ENCODE measurements at regions not wholly inside any gene's neighbourhood (a gene's known extent, or its start where the extent isn't known, plus 50 kb on each side); places are given as distances from the start of the nearest gene placed in this dataset.

DNA sequence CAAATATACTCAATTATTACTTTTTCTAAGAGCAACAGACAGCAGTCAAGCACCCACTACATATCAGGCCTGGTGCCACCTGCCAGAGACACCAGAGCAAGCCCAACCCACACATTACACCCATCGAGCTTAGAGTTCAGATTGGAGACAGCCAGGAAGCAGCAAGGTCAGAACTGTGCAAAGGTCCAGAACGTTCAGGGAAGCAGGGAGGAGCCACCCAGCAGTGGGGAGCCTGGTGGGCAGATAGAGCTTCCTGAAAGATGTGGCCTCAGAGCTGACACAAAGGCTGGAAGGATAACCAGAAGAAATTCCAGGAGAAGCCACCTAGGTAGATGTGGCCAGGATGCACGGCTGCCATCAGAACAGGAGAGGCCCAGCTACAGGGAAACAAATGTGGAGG lies 440.5 kb upstream of the ID2 start:
- Histone ChIP-seq H3K36me3 (ENCODE audit: low read depth) (no peaks in the 10 kb centered on the region), H3K4me3 (no peak overlapping the region), H3K4me1 (ENCODE audit: low read depth) (peaks cover 10% of the 10 kb centered on the region), H3K9me3 (no peaks in the 10 kb centered on the region)
- DNase-seq, result peak in 2 of 3 donors; percentile 37 to 46
- intact Hi-C loops (cut with DNase I, micrococcal nuclease), result no loop called here
- ATAC-seq, result peak; percentile 72
- TF ChIP-seq, protein P1, sequence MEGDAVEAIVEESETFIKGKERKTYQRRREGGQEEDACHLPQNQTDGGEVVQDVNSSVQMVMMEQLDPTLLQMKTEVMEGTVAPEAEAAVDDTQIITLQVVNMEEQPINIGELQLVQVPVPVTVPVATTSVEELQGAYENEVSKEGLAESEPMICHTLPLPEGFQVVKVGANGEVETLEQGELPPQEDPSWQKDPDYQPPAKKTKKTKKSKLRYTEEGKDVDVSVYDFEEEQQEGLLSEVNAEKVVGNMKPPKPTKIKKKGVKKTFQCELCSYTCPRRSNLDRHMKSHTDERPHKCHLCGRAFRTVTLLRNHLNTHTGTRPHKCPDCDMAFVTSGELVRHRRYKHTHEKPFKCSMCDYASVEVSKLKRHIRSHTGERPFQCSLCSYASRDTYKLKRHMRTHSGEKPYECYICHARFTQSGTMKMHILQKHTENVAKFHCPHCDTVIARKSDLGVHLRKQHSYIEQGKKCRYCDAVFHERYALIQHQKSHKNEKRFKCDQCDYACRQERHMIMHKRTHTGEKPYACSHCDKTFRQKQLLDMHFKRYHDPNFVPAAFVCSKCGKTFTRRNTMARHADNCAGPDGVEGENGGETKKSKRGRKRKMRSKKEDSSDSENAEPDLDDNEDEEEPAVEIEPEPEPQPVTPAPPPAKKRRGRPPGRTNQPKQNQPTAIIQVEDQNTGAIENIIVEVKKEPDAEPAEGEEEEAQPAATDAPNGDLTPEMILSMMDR (IDR thresholded peaks at IDR 0.05), result no peak

DNA sequence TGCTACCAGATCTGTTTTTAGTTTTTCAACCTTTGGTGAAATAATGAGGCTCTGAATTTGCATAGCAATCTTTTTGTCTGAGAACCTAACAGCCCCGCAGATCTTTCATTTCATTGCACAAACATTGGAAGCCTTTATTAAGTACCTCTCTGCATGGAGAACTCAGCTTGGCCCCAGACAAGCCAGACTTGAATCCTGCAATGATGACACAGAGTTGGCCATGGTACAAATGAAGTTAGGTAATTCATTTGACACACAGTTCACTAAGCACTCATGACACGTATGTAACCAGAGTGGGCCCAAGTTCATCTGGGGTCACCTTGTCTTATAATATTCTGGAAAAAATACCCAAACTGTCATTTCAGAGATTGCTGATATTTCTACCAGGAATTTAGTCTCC lies 439.1 kb upstream of the ID2 start:
- no peaks in the 10 kb centered on the region for H3K36me3 ChIP-seq (ENCODE audit: low read depth)
- no peaks in the 10 kb centered on the region for H3K9me3 ChIP-seq
- no peak for ATAC-seq
- H3K4me3 ChIP-seq, result no peak overlapping the region
- H3K4me1 ChIP-seq (ENCODE audit: low read depth), result peaks cover 10% of the 10 kb centered on the region
- TF ChIP-seq, protein P1 (IDR thresholded peaks at IDR 0.05), result no peak
- no peak for DNase-seq
- intact Hi-C loops (cut with DNase I, micrococcal nuclease), result no loop called here

DNA sequence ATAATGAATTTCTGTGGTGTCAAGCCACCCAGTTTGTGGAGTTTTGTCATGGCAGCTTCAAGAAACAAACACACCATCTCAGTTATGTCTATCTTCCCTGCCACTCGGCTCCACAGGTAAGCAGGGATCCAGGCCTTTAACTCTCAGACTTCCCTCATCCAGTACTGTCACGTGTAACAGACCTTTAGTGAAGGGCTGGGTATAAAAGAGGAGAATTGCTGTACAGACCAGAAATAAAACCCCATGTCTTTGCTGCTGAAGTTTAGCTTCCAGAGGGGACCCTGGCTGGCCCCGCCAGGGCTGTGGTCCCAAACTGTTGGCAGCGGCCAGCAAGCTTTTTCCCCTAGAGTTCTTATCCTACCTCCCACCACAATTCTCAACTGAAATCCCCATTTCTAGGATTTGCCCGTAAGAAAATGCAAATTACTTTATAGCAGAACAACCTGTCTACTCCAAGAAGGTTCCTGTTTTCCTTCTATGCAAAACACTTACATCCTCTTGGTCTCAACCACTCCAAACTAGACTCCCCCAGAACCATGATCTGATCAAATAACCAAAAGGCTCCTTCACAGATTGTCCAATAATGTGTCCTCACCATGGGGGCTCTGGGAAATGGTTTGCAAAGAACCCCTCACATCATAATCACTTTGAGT lies 438.0 kb upstream of the ID2 start:
- TF ChIP-seq, protein P1 (IDR thresholded peaks at IDR 0.05), result no peak
- ATAC-seq (no peak), DNase-seq (no peak)
- Histone ChIP-seq H3K9me3 (no peaks in the 10 kb centered on the region), H3K36me3 (ENCODE audit: low read depth) (no peaks in the 10 kb centered on the region), H3K4me1 (ENCODE audit: low read depth) (peaks cover 6% of the 10 kb centered on the region), H3K4me3 (no peak overlapping the region)
- intact Hi-C loops (cut with DNase I, micrococcal nuclease), result no loop called here

DNA sequence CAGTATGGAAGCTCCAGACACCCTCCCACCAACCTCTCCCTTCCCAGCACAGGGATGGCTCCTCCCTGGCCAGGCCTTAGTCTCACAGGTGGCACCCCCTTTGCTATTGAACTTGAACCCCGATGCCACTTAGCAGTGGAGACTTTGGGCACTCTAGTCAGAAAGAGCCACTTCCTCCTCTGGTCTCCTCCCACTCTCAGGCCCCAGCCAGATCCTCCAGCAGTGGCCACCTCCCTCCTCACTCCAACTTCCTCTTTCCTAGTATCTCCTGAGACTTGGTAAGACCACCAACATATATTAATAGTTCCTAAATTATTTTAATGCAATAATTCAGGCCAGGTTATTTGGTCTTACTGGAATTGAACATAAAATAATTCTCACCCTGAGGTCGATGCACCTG lies 437.2 kb upstream of the ID2 start:
- DNase-seq, result no peak
- Histone ChIP-seq H3K36me3 (ENCODE audit: low read depth) (no peaks in the 10 kb centered on the region), H3K9me3 (no peaks in the 10 kb centered on the region), H3K4me1 (ENCODE audit: low read depth) (no peaks in the 10 kb centered on the region), H3K4me3 (no peak overlapping the region)
- intact Hi-C loops (cut with DNase I, micrococcal nuclease), result no loop called here
- peak; percentile 43 for ATAC-seq
- TF ChIP-seq, protein P1 (IDR thresholded peaks at IDR 0.05), result no peak

DNA sequence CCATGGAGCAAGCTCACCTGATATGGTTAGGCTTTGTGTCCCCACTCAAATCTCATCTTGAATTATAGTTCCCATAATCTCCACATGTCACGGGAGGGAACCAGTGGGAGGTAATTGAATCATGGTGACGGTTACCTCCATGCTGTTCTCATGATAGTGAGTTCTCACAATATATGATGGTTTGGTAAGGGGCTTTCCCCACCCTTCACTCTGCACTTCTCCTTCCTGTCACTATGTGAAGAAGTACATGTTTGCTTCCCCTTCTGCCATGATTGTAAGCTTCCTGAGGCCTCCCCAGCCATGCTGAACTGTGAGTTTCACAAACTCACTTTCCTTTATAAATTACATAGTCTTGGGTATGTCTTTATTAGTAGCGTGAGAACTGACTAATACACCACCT lies 435.7 kb upstream of the ID2 start:
- intact Hi-C loops (cut with DNase I, micrococcal nuclease), result no loop called here
- H3K4me3 ChIP-seq, result no peak overlapping the region
- ATAC-seq (no peak), DNase-seq (no peak)
- peaks cover 3% of the 10 kb centered on the region for H3K9me3 ChIP-seq
- no peaks in the 10 kb centered on the region for H3K36me3 ChIP-seq (ENCODE audit: low read depth)
- TF ChIP-seq, protein P1 (IDR thresholded peaks at IDR 0.05), result no peak
- H3K4me1 ChIP-seq (ENCODE audit: low read depth), result no peaks in the 10 kb centered on the region

All from mucosa of descending colon (tissue), 3 donors.